ENCODE measurements at regions not wholly inside any gene's neighbourhood (a gene's known extent, or its start where the extent isn't known, plus 50 kb on each side); places are given as distances from the start of the nearest gene placed in this dataset.

DNA sequence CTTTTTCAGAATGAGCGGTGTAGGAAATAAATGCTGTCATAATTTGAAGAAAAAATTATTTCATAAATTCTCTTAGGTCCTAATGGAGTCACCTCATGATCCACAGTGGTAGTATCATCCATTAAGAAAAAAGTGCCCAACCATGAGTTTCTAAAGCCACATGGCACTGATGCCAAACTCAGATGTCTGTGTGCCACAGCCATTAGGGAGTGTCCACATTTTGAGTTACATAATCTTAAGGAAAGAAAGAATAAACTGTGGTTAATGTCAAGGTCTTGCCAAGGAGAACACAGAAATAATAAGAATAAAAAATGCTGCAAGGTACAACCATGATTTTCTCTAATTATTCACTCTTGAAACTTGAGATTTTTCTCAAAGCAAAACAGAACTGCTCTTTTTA is 1101.8 kb downstream of the SORCS3 start:
- H2AFZ ChIP-seq (ENCODE audit: low read depth, low read length) = no peak overlapping the region
- no peaks in the 10 kb centered on the region for H3K9me3 ChIP-seq (ENCODE audit: insufficient read depth, low read length)
- TF ChIP-seq, protein P1, sequence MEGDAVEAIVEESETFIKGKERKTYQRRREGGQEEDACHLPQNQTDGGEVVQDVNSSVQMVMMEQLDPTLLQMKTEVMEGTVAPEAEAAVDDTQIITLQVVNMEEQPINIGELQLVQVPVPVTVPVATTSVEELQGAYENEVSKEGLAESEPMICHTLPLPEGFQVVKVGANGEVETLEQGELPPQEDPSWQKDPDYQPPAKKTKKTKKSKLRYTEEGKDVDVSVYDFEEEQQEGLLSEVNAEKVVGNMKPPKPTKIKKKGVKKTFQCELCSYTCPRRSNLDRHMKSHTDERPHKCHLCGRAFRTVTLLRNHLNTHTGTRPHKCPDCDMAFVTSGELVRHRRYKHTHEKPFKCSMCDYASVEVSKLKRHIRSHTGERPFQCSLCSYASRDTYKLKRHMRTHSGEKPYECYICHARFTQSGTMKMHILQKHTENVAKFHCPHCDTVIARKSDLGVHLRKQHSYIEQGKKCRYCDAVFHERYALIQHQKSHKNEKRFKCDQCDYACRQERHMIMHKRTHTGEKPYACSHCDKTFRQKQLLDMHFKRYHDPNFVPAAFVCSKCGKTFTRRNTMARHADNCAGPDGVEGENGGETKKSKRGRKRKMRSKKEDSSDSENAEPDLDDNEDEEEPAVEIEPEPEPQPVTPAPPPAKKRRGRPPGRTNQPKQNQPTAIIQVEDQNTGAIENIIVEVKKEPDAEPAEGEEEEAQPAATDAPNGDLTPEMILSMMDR (IDR thresholded peaks at IDR 0.05; ENCODE audit: low read depth, low read length) = no peak
- no peak for TF ChIP-seq EZH2phosphoT487 (IDR thresholded peaks at IDR 0.05; ENCODE audit: low read depth)
- no peak overlapping the region for H3K4me2 ChIP-seq (ENCODE audit: low read length)
- no peaks in the 10 kb centered on the region for H3K79me2 ChIP-seq (ENCODE audit: low read length)
- no peak overlapping the region for H3K4me3 ChIP-seq (ENCODE audit: low read length)
- no peaks in the 10 kb centered on the region for H3K4me1 ChIP-seq (ENCODE audit: low read length)
- no peaks in the 10 kb centered on the region for H3K36me3 ChIP-seq (replicated peaks; ENCODE audit: low read depth, low read length)
- no peaks in the 10 kb centered on the region for H4K20me1 ChIP-seq (ENCODE audit: insufficient read depth, low read length)
- no peaks in the 10 kb centered on the region for H3K27me3 ChIP-seq (ENCODE audit: low read depth, low read length)
- no peak overlapping the region for H3K27ac ChIP-seq (ENCODE audit: low read length)
- H3K9ac ChIP-seq (ENCODE audit: low read length) = no peak overlapping the region

DNA sequence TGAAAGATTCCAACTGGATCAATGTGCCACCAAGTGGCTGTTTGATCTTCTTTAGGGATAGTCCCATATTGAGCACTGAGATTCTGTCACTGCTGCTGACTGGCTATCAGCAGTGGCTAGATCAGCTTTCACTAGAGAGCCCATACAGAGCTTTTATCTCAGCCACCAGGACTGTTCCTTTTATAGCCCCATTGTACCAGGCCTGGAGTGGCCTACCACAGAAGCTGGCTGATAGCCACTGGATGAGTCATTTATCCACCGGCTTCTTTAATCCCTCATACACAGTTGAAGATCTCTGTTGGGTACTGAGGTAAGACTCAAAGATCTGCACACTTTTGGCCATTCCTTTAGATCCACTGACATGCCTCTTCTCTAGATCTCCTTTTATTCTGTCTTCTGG is 1101.1 kb downstream of the SORCS3 start:
- no peak overlapping the region for H3K4me3 ChIP-seq (ENCODE audit: low read length)
- no peak overlapping the region for H3K27ac ChIP-seq (ENCODE audit: low read length)
- H2AFZ ChIP-seq (ENCODE audit: low read depth, low read length) = no peak overlapping the region
- no peaks in the 10 kb centered on the region for H3K9me3 ChIP-seq (ENCODE audit: insufficient read depth, low read length)
- no peak overlapping the region for H3K4me2 ChIP-seq (ENCODE audit: low read length)
- no peaks in the 10 kb centered on the region for H4K20me1 ChIP-seq (ENCODE audit: insufficient read depth, low read length)
- H3K4me1 ChIP-seq (ENCODE audit: low read length) = no peaks in the 10 kb centered on the region
- H3K9ac ChIP-seq (ENCODE audit: low read length) = no peak overlapping the region
- no peak for TF ChIP-seq EZH2phosphoT487 (IDR thresholded peaks at IDR 0.05; ENCODE audit: low read depth)
- TF ChIP-seq, protein P1 (IDR thresholded peaks at IDR 0.05; ENCODE audit: low read depth, low read length) = no peak
- no peaks in the 10 kb centered on the region for H3K27me3 ChIP-seq (ENCODE audit: low read depth, low read length)
- H3K79me2 ChIP-seq (ENCODE audit: low read length) = no peaks in the 10 kb centered on the region
- no peaks in the 10 kb centered on the region for H3K36me3 ChIP-seq (replicated peaks; ENCODE audit: low read depth, low read length)

DNA sequence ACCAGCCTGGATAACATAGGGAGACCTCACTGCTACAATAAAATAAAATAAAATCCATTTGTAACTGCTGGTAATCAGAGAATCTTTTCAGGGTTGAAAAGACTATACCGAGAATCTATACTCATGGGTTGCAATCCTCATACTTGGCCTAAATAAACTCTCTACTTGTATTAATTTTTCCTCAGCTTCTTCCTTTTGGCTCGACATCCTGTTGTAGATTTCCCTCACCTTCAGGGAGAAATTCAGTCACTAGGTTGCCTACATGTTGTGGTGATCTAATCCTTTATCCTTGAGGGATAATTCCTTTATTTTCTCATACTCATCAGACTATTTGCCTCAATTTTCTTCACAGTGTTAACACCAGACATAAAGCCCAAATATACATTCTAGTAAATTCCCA is 1093.4 kb downstream of the SORCS3 start:
- H3K27ac ChIP-seq (ENCODE audit: low read length) = no peak overlapping the region
- no peak overlapping the region for H3K4me2 ChIP-seq (ENCODE audit: low read length)
- TF ChIP-seq EZH2phosphoT487 (IDR thresholded peaks at IDR 0.05; ENCODE audit: low read depth) = no peak
- TF ChIP-seq, protein P1 (IDR thresholded peaks at IDR 0.05; ENCODE audit: low read depth, low read length) = no peak
- no peak overlapping the region for H3K4me3 ChIP-seq (ENCODE audit: low read length)
- no peaks in the 10 kb centered on the region for H3K4me1 ChIP-seq (ENCODE audit: low read length)
- H3K36me3 ChIP-seq (replicated peaks; ENCODE audit: low read depth, low read length) = no peaks in the 10 kb centered on the region
- no peaks in the 10 kb centered on the region for H3K9me3 ChIP-seq (ENCODE audit: insufficient read depth, low read length)
- H3K9ac ChIP-seq (ENCODE audit: low read length) = no peak overlapping the region
- no peaks in the 10 kb centered on the region for H3K27me3 ChIP-seq (ENCODE audit: low read depth, low read length)
- no peaks in the 10 kb centered on the region for H4K20me1 ChIP-seq (ENCODE audit: insufficient read depth, low read length)
- H3K79me2 ChIP-seq (ENCODE audit: low read length) = no peaks in the 10 kb centered on the region
- no peak overlapping the region for H2AFZ ChIP-seq (ENCODE audit: low read depth, low read length)

DNA sequence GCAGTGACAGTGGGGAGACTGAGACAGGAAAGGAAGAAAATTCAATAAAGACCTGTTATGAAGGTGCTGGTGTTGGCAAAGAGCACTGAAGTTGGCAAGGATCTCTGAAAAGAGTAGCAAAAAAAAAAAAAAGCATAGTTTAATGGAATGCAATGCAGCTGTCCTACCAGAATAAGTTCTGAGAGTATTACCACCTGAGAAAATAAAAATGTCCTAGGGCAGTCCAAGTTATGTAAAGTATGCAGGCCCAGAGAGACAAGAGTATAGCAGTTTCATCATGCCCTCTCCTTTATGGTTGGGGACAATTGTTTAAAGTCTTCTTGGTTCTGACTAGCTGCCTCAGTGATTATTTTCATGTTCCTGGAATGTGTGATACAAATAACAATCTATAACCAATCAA is 1092.8 kb downstream of the SORCS3 start:
- H2AFZ ChIP-seq (ENCODE audit: low read depth, low read length) = no peak overlapping the region
- no peak overlapping the region for H3K27ac ChIP-seq (ENCODE audit: low read length)
- H3K36me3 ChIP-seq (replicated peaks; ENCODE audit: low read depth, low read length) = no peaks in the 10 kb centered on the region
- no peaks in the 10 kb centered on the region for H3K9me3 ChIP-seq (ENCODE audit: insufficient read depth, low read length)
- TF ChIP-seq, protein P1 (IDR thresholded peaks at IDR 0.05; ENCODE audit: low read depth, low read length) = no peak
- no peak for TF ChIP-seq EZH2phosphoT487 (IDR thresholded peaks at IDR 0.05; ENCODE audit: low read depth)
- H3K27me3 ChIP-seq (ENCODE audit: low read depth, low read length) = no peaks in the 10 kb centered on the region
- no peaks in the 10 kb centered on the region for H4K20me1 ChIP-seq (ENCODE audit: insufficient read depth, low read length)
- no peak overlapping the region for H3K4me3 ChIP-seq (ENCODE audit: low read length)
- no peaks in the 10 kb centered on the region for H3K4me1 ChIP-seq (ENCODE audit: low read length)
- no peak overlapping the region for H3K9ac ChIP-seq (ENCODE audit: low read length)
- no peak overlapping the region for H3K4me2 ChIP-seq (ENCODE audit: low read length)
- no peaks in the 10 kb centered on the region for H3K79me2 ChIP-seq (ENCODE audit: low read length)

Data from OCI-LY3 (cell line).